IPS DF 4.7 (cell line): ENCODE measurements at regions not wholly inside any gene's neighbourhood (a gene's known extent, or its start where the extent isn't known, plus 50 kb on each side); places are given as distances from the start of the nearest gene placed in this dataset.
"Not testable (repeated sequence)": the region's sequence is repeated elsewhere in the genome, so short reads cannot be mapped to it uniquely, and the experiment has no call there.

ENCODE experiments used
- DNase-seq: peaks from one replicate; pipeline ENCODE4 v3.0.0-alpha.2; 2013; ENCODE audit warnings: low spot score; ENCODE audit errors: extremely low read depth

DNA sequence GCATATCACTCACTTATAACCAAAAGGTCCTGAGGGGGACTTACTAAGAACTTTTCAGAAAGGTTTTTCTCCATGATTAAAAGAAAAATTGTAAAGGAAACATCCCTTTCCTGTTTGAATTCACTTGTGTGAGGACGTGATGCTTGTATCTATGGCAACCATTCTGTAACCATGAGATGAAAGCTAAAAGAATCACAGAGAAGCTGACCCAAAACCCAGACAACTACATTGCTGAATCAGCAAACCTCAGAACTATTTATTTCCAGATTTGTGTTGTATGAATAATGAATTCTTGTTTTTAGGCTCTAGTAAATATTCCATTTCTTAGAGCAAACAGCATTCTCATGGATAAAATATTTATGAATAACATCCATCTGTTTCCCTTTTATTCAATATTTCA is 91.2 kb downstream of the RCHY1 start:
- DNase-seq = no peak

- DNase-seq = no peak
Observed at GRCh38 chr4:75412746-75413145, 101.5 kb downstream of the RCHY1 start.

- no peak for DNase-seq
Observed at GRCh38 chr4:75398501-75398900, 115.7 kb downstream of the RCHY1 start.

- no peak for DNase-seq
Observed at GRCh38 chr4:75391489-75392166, 122.6 kb downstream of the RCHY1 start.

- DNase-seq = not testable (repeated sequence)
Observed at GRCh38 chr4:75386426-75386825, 127.8 kb downstream of the RCHY1 start.

- no peak for DNase-seq
Observed at GRCh38 chr4:75385106-75385505, 129.1 kb downstream of the RCHY1 start.

- DNase-seq = no peak
Observed at GRCh38 chr4:75376543-75376942, 137.7 kb downstream of the RCHY1 start.

- DNase-seq = no peak
Observed at GRCh38 chr4:75371915-75372314, 142.3 kb downstream of the RCHY1 start.

- DNase-seq = no peak
Observed at GRCh38 chr4:75370576-75370975, 143.6 kb downstream of the RCHY1 start.

DNA sequence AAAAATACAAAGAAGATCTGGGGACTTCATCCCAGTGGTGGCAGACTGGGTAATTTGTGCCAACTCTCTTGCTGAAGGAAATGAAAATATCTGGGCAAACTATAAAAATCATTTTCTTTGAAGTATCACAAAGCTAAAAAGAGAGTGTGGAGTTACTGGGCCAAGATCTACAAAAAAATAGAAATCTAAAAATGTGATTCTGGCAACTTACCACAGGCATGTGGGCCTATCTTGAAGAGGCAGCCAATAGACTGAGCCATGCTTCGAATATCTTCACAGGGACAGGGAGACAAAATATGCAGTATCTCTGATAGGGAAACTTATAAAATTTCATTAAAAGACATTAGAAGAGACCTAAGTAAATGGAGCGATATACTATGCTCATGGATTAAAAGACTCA is 168.8 kb downstream of the RCHY1 start:
- DNase-seq = no peak

DNA sequence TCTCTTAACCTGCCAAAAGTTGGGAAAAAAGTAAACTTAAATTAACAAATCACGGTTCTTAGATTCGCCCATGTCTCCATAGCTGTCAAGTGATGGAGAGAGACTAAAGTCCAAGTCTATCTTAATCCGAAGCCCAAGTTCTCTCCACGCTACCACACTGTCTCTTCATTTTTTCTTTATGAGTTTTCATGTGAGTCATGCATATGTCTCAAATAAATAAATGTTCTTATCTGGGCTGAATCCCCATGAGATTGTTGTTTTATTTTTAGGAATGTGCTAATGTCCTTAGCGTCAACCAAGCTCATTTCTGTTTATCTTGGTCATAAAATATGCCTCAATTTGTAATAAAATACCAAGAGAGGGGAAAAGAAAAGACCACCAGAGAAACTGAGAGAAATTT is 169.3 kb downstream of the RCHY1 start:
- no peak for DNase-seq

- no peak for DNase-seq
Observed at GRCh38 chr4:75343333-75343732, 170.9 kb downstream of the RCHY1 start.

- DNase-seq = no peak
Observed at GRCh38 chr4:75340561-75340960, 173.6 kb downstream of the RCHY1 start.

GRCh38 chr4:75338352-75338880 is 175.8 kb downstream of the RCHY1 start:
- no peak for DNase-seq

DNA sequence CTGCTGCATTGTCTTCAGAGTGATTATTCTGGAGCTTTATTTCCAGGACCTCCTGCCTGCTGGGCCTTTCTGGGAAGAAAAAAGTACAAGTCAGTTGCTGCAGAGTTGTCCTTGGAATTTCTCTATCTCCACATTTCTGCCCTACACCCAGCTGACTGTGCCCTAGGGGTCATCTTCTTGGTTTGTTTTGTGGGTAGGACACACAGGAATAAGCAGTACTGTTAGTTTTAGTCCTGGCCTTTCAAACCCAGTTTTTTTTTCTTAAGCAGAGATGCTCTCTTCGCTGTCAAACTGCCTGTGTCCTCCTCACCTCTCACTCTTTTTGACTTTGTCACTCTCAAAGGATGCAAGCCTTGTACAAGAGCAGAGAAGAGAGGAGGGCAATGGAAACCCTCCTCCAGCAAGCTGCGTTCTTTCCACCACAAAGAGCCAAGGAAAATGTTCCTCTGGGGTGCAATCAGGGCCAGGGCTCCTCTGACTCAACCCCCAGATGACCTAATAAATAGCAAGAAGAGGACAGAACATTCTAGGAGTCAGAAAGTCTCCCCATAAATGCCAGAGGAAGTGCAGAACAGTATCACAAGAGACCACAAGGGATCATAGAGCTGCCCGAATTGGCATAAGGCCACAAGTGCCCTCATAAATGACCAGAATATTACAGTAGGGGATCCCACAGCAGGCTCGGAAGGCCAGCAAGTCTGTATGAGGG is 186.2 kb downstream of the RCHY1 start:
- no peak for DNase-seq

DNA sequence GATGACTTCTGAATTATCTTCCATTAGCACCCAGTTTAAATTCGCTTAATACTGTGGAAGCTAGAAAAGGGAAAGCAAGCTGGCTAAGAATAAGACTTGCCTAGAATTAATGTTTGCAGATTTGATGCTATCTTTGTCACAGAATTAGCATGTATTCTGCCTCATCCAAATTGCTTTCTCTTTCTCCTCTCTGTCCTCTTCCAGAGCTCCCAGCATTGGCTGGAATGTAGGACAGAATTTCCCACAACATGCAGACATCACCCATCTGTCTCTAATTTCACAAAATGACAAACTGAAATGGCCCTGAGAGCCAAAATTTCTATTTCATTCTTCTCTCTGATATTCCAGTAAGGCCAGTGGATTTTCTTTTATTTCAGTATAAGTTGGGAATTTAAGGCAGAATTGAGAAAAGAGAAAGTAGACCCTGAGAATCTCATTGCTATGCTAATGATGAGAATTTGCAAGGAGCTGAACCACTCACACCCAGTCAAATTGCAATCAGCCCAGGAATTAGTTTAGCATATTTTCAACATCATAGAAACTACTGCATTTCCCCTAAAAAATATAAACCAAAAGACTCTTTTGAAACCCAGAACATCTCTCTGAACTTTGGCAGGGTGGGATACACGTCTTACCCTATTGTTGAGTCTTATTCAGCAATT is 188.8 kb downstream of the RCHY1 start:
- DNase-seq = no peak

DNA sequence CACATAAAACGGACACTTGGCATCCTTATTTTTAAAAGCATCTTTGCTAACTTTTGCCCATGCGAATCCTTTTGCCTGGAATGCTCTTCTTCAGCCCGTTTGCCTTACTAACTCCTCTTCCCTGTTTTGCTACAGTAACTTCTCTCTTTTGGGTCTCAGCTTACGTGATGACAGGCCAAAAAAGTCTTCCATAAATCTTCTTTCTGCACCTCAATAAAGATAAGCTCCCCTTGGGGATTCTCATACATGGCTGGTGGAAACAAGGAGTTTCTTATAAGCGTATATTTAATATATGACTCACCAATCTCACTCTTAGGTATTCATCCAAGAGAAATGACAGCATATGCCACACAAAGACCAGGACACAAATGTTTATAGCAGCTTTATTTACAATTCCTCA is 192.7 kb downstream of the RCHY1 start:
- no peak for DNase-seq

- DNase-seq = not testable (repeated sequence)
Observed at GRCh38 chr4:75317641-75318040, 196.6 kb downstream of the RCHY1 start.

DNA sequence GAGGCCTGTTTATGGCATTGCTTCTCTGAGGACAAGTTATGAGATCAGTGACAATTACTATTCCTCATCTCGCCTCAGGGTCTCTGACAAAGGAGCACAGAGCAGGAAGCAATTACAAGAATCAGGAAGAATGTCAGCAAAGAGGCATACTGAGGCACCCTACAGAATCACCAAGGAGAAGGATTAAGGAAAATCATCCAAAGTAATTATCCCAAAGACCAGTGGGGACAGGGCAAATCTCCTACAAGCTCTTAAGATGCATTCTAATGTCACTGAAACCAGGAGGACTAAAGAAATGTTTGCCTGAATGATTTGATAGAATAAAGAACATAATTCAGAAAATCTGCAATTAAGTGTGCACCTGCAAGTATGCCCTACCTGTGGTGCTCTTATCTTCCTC is 206.2 kb downstream of the RCHY1 start:
- no peak for DNase-seq

DNA sequence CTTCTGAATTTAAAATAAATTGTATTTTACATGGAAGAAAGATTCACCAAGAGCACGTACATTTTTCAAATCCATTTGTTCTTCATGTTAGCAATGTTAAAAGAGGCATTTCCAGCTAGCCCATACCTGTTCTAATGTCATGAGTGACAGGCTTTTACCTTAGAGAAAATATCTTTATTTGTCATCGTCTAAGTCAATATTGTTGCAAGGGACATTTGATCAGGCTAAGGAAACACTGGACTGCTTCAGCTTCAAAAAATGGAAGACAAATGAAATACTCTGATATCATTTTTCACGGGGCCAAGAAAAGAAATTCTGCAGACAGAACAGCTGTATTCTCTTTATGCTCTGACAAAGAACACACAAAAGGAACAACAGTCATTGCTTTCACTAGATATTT is 207.7 kb downstream of the RCHY1 start:
- DNase-seq = no peak

DNA sequence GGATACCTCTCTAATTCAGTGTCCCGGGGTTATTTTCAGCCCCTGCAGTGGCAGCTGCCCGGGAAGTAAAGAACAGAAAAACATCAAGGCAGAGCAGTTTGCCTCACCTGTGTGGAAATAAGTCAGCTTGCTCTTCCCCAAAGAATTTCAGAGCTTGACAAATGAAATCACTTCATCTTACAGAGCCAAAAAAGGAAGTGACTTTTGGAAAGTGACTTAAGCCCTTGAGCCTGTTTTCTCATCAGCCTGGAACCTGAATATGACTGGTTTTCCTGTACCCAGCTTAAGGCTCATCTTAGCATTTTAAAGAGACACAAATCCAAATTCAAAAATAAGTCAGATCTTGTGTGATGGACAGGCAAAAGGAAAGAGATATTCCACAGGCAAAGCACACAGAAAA is 211.6 kb downstream of the RCHY1 start:
- DNase-seq = no peak

DNA sequence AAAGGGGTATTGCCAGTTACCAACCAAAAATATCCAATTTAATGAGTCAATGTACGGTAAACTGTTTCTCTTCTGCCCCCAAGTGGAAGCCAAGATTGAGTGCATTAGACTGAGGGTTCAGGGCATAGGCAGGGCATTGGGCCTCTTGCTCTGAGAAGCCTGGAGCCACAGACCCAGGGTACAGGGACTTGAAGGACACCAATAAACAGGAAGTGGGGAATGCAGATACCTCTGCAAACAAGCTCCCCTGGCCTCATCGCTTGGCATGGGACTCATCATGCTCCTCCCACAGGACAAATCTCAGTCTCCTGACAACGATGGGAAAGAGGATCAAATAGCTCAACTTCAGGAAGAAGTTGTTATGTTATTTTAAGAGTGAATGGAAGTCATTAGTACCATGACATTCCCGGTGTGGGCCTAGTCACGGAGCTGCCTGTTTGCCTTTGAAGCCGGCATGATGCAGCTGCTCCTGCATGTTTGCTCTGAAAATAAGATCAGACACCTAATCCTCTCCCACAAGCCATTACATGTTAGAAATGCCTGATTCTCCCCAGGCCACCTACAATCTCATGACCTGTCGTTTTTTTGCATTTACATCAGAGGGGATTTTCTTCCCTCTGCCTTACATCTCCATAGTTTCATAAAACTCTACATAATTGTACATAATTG is 224.2 kb downstream of the RCHY1 start:
- peak; percentile 53 for DNase-seq
